K562 (cell line): ENCODE measurements at regions not wholly inside any gene's neighbourhood (a gene's known extent, or its start where the extent isn't known, plus 50 kb on each side); places are given as distances from the start of the nearest gene placed in this dataset.

ENCODE experiments used
- CGGBP1 ChIP-seq: fragments of 250-450 bp; sonication (Bioruptor Pico); IDR thresholded peaks from 2 replicates; pipeline ENCODE4 v1.9.0; 2021; ENCODE audit warnings: mild to moderate bottlenecking
- EWSR1 ChIP-seq: fragments of 450-650 bp; IDR thresholded peaks from 2 replicates; pipeline ENCODE4 v1.6.1; 2018; ENCODE audit warnings: borderline replicate concordance, mild to moderate bottlenecking, low read depth, moderate library complexity; ENCODE audit not compliant: partially characterized antibody
- MAZ ChIP-seq, 2 experiments: fragments of 450-650 bp in 1 of 2; sonication (generic) in 1 of 2; formaldehyde crosslinking; IDR thresholded peaks in 1 of 2; conservative IDR thresholded peaks in 1 of 2; 2 replicates each; pipeline versions ENCODE4 v1.4.0 to v1.5.0; 2020; ENCODE audit warnings: mild to moderate bottlenecking in 1 of 2, missing genetic modification reagents in 1 of 2
- MGA ChIP-seq: fragments of 450-650 bp; IDR thresholded peaks from 2 replicates; pipeline ENCODE4 v1.6.1; 2016; ENCODE audit warnings: mild to moderate bottlenecking, moderate library complexity
- NKRF ChIP-seq: fragments of 450-650 bp; IDR thresholded peaks from 2 replicates; pipeline ENCODE4 v1.6.1; 2016; ENCODE audit warnings: borderline replicate concordance
- SUPT5H ChIP-seq: fragments of 450-650 bp; IDR thresholded peaks from 2 replicates; pipeline ENCODE4 v1.6.1; 2016
- XRCC3 ChIP-seq: fragments of 450-650 bp; IDR thresholded peaks from 2 replicates; pipeline ENCODE4 v1.6.1; 2017; ENCODE audit warnings: mild to moderate bottlenecking, moderate library complexity
- ZNF551 ChIP-seq: fragments of 250-450 bp; sonication (Bioruptor Pico); IDR thresholded peaks from 2 replicates; pipeline ENCODE4 v1.5.0; 2021; ENCODE audit warnings: mild to moderate bottlenecking, moderate library complexity

GRCh38 chr6:27141529-27142015, 105.9 kb upstream of the PRSS16 start (continued):
- TF ChIP-seq MGA: no peak
- peak; percentile 56 for TF ChIP-seq EWSR1
- no peak for TF ChIP-seq MAZ (CRISPR knock-in tag; conservative IDR thresholded peaks at IDR 0.05 in 1 of 2, IDR thresholded peaks at IDR 0.05 in 1 of 2)
- peak; percentile 44; the same call in 1 of the 2 replicates for TF ChIP-seq NKRF
- TF ChIP-seq CGGBP1 (CRISPR knock-in tag): peak; percentile 89
- TF ChIP-seq XRCC3: no peak
- TF ChIP-seq SUPT5H: peak; percentile 74
- no peak; the same call in 1 of the 2 replicates for TF ChIP-seq ZNF551 (CRISPR knock-in tag)
